ENCODE measurements at regions not wholly inside any gene's neighbourhood (a gene's known extent, or its start where the extent isn't known, plus 50 kb on each side); places are given as distances from the start of the nearest gene placed in this dataset.

DNA sequence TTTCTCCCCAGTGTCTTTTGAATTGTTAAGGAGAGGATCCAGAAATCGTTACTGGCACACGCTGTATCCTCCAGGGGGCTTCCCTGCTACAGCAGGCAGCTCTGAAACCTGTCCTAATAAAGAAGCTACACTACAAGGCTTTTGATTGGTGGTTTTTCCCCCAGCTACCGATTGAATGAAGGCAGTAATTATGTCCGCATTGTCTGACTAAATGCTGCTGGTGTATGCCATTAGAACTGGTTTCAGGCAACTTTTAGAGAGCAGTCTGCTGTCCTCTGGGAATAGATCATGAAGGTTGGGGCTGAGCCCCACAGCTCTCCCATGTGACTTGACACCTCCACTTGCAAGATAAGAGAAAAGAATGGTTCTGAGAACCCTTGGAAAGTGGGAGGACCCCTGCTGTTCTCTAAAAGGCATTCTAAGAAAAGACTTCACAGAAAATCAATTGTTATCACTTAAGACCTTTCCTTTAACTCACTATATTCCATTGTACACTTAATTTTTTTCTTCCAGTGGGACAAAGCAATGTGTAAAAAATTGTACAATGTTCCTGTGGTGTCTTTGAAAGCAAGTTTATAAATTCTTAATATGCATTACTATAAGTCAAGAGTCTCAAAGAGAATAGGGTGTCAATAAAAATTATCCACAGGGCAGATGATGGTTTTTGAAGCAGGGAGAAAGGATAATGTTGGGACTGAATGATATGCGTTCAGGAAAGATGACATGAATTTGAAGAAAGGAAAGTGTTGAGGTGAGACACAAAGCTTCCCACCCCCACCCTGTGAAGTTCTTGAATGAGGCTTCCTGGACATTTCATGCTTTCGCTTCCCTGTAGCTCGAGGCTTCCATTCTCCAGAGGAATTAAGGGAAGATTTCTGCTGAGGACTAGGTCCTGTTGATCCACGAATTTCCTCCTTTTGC, 53.0 kb upstream of the DAZL start:
- peak; percentile 36 to 45 for ATAC-seq
- WGBS = 43% methylated on average over 8 of the region's 8 CpGs
- intact Hi-C loops (cut with DNase I) = no loop called here

DNA sequence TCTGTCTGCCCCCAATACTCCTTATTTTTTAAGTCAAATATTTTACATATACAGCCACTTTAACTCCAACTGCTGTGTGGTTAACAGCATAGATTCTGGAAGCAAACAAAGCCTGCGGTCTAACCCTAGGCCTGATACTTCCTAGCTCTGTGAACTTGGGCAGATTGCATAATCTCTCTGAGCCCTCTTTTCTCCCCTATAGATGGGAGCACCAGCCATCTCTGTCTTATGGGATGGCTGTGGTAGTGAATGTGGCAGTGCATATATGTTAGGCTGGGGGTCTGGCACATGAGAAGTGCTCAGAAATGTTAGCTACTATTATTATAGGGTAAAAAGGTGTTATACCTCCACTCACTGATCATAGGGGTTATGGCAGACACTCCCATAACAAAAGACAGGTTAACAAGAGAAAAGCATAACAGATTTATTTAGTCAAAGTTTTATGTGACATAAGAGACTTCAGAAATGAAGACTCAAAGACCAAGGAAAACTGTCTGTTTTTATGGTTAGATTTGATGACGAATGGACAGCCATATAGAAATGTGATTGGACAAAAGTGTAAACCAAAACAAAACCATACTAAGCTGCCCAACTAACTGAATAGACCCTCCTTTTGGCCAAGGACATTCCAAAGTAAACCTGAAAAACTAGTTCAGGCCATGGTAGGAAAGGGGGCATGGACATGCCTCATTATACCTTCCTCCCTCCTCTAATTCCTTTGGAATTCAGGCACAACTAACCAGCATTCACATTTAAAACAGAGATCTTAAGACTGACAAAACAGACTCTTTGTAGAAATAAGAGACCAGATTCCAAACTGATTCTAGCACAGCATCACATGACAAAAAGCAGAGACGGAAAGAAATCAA, 53.9 kb upstream of the DAZL start:
- Histone ChIP-seq H3K9me3 (ENCODE audit: control insufficient read depth, low read length) (no peaks in the 10 kb centered on the region), H3K27ac (ENCODE audit: low read length) (no peak overlapping the region), H3K27me3 (ENCODE audit: control insufficient read depth, insufficient read depth) (no peaks in the 10 kb centered on the region), H3K4me1 (ENCODE audit: control insufficient read depth, insufficient read depth, low read length) (no peaks in the 10 kb centered on the region), H3K4me3 (ENCODE audit: low read length) (no peak overlapping the region)
- ATAC-seq (no peak), DNase-seq (no peak)
- WGBS = 88% methylated on average over 3 of the region's 3 CpGs
- intact Hi-C loops (cut with DNase I) = no loop called here

More for the DNA sequence above, 53.0 kb upstream of the DAZL start:
- H3K9me3 ChIP-seq (ENCODE audit: control insufficient read depth, low read length) = no peaks in the 10 kb centered on the region
- no peaks in the 10 kb centered on the region for H3K27me3 ChIP-seq (ENCODE audit: control insufficient read depth, insufficient read depth)
- DNase-seq = no peak
- no peak overlapping the region for H3K27ac ChIP-seq (ENCODE audit: low read length)
- no peaks in the 10 kb centered on the region for H3K4me1 ChIP-seq (ENCODE audit: control insufficient read depth, insufficient read depth, low read length)
- no peak overlapping the region for H3K4me3 ChIP-seq (ENCODE audit: low read length)

DNA sequence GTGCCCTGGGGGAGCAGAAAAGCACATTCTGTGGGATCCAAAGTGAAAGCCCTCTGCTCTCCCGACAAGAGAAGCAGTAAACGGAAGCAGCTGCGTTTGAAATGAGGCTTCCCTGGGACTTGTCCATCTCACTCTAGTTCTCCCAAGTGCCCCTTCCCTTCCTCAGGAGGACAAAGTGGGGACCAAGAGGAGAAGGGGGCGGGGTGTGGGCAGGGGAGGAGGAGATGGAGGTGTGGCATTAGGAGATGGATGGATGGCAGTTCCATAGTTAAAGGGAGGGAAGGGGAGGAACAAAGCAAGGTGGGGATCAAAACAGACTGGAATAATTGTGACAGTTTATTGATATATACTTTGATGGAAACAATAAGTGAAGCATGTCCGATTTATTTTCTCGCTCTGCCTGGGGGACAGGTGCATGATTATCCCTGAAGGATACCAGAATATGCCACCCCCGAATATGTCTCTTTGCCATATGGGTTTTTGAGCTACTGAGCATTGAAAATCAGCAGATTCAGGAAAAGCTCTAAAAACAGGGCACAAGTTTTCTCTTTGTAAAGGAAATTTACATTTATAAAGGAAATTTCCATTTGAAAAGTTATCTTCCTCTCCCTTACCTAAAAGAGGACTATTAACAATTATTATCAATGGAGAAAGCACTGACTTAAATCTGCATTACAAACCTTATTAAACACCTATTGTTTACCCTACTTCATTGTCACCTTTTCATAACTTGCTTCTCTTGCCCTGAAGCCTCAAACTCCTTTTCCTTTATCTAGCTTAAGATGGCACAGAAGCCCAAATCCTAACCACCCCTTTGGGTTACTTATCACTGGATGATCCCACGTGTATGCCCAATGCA, 58.9 kb upstream of the DAZL start:
- no peak for ATAC-seq
- Histone ChIP-seq H3K9me3 (ENCODE audit: control insufficient read depth, low read length) (no peaks in the 10 kb centered on the region), H3K4me1 (ENCODE audit: control insufficient read depth, insufficient read depth, low read length) (no peaks in the 10 kb centered on the region), H3K27ac (ENCODE audit: low read length) (no peak overlapping the region), H3K4me3 (ENCODE audit: low read length) (no peak overlapping the region), H3K27me3 (ENCODE audit: control insufficient read depth, insufficient read depth) (no peaks in the 10 kb centered on the region)
- 72% methylated on average over 8 of the region's 8 CpGs for WGBS
- intact Hi-C loops (cut with DNase I) = no loop called here
- no peak for DNase-seq

DNA sequence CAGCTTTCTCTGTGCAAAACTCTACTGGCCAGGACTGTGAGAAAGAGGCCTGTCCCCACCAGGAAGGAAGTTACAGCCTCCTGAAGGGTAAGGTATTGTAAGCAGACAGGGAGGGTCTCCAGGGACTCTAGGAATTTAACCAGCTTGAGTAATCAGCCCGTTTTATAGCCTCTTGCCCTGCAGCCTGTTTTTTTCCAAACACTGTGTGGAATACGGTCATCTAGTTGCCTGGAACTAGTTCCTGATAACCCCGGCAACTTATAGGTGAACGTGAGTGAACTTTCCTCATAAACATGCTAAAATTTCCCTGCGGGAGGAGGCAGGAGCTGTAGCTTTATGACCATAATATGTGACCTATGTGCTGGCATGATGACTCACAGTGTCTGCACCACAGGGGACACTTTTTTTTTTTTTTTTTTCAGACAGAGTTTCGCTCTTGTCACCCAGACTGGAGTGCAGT, 60.1 kb upstream of the DAZL start:
- H3K27ac ChIP-seq (ENCODE audit: low read length) = peak overlapping the region; percentile 6
- no peak overlapping the region for H3K4me3 ChIP-seq (ENCODE audit: low read length)
- WGBS = 50% methylated on average over 6 of the region's 6 CpGs
- H3K4me1 ChIP-seq (ENCODE audit: control insufficient read depth, insufficient read depth, low read length) = no peaks in the 10 kb centered on the region
- peak; percentile 40 to 69 for ATAC-seq
- no peaks in the 10 kb centered on the region for H3K9me3 ChIP-seq (ENCODE audit: control insufficient read depth, low read length)
- no peaks in the 10 kb centered on the region for H3K27me3 ChIP-seq (ENCODE audit: control insufficient read depth, insufficient read depth)
- intact Hi-C loops (cut with DNase I) = no loop called here
- DNase-seq = no peak

DNA sequence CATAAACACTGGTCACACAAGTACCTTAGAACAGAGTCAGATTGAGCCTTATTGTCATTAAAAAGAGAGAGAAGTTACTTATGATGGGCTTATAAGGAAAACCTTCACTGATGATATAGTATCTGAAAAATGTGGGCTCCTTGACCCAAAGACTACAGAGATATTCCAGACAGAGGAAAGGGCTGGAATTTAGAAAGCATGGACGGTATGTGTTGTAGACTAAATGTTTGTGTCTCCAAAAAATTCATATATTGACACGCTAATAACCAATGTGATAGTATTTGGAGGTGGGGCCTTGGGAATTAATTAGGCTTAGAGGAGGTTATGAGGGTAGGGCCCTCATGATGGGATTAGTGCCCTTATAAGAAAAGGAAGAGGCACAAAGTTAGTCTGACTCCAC, 61.0 kb upstream of the DAZL start:
- Histone ChIP-seq H3K4me1 (ENCODE audit: control insufficient read depth, insufficient read depth, low read length) (no peaks in the 10 kb centered on the region), H3K27me3 (ENCODE audit: control insufficient read depth, insufficient read depth) (no peaks in the 10 kb centered on the region), H3K9me3 (ENCODE audit: control insufficient read depth, low read length) (no peaks in the 10 kb centered on the region), H3K4me3 (ENCODE audit: low read length) (no peak overlapping the region), H3K27ac (ENCODE audit: low read length) (no peak overlapping the region)
- no peak for ATAC-seq
- WGBS = 94% methylated on average over 2 of the region's 2 CpGs
- intact Hi-C loops (cut with DNase I) = no loop called here
- DNase-seq = no peak

DNA sequence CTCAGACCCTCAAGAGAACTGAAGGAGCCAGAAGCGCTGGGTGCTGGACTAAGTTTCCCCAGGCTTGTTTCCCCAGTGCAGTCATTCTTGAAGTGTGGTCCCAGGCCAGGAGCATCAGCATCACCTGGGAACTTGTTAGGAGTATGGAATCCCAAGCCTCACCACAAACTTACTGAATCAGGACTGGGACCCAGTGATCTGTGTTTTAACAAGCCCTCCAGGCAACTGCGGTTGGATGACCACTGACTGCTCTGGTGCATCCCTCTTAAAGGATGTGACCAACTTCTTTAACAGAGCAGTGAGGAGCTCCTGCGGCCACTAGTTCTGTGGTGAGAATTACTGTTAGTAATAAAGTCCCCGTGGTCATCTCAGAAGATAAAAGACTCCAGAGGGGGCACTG, 62.4 kb upstream of the DAZL start:
- no peaks in the 10 kb centered on the region for H3K9me3 ChIP-seq (ENCODE audit: control insufficient read depth, low read length)
- intact Hi-C loops (cut with DNase I) = no loop called here
- no peaks in the 10 kb centered on the region for H3K27me3 ChIP-seq (ENCODE audit: control insufficient read depth, insufficient read depth)
- H3K27ac ChIP-seq (ENCODE audit: low read length) = no peak overlapping the region
- H3K4me1 ChIP-seq (ENCODE audit: control insufficient read depth, insufficient read depth, low read length) = no peaks in the 10 kb centered on the region
- ATAC-seq (no peak), DNase-seq (no peak)
- WGBS = 75% methylated on average over 4 of the region's 4 CpGs
- no peak overlapping the region for H3K4me3 ChIP-seq (ENCODE audit: low read length)

DNA sequence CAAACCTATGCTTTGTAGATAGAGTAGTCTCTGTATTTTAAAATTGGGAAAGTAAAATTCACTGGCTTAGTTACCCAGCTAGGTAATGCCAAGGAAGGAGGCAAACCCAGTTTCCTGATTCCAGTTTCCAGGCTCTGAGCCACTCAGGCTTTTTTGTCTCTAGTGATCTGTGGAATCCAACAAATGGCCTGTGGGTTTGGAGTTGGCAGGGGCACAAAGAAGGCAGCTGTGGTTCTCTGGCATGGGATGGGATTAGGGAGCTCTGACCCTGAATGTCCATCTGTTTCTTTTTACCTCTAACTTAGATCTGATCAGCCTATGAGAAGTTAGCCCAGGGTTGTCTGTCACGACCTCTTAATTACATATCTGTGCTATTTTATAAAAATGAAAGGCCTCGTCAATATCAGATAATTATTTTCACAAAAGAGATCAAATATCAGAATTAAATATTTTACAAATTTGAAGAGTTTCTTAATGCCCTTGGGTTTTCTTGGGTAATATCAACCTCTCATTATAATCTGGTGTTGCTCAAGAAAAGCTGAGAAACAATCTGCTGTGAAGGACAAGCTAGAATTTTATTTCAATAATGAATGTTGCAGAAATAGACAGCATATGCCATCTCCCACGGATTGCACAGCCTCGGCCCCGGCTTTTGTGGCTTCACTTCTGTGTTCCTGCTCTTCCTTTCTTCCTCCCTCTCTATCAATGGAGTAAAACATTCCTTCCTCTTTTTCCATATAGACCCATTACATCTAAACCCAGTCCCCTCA, 63.7 kb upstream of the DAZL start:
- Histone ChIP-seq H3K4me1 (ENCODE audit: control insufficient read depth, insufficient read depth, low read length) (no peaks in the 10 kb centered on the region), H3K9me3 (ENCODE audit: control insufficient read depth, low read length) (no peaks in the 10 kb centered on the region), H3K4me3 (ENCODE audit: low read length) (no peak overlapping the region), H3K27ac (ENCODE audit: low read length) (no peak overlapping the region), H3K27me3 (ENCODE audit: control insufficient read depth, insufficient read depth) (no peaks in the 10 kb centered on the region)
- DNase-seq (no peak), ATAC-seq (no peak)
- WGBS = 78% methylated on average over 5 of the region's 5 CpGs
- intact Hi-C loops (cut with DNase I) = no loop called here

DNA sequence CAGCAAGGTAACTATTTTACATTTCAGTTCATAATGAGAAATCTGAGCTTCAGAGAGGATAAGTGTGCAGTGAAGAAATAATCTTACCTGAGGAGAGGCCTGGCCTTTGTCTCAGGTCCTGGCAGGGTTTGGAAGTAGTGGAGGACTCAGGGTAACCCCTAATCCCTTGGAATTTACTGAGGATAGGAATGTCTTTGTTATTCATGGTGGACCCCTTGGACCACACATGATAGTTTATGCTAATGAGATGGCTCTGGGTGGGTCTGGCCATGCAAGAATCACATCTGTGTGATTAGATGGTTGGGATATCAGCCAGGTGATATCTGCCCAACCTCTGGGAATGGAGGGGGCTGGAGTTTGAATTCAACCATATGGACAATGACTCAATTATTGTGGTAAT, 65.0 kb upstream of the DAZL start:
- DNase-seq (no peak), ATAC-seq (no peak)
- Histone ChIP-seq H3K4me1 (ENCODE audit: control insufficient read depth, insufficient read depth, low read length) (no peaks in the 10 kb centered on the region), H3K4me3 (ENCODE audit: low read length) (no peak overlapping the region), H3K27me3 (ENCODE audit: control insufficient read depth, insufficient read depth) (no peaks in the 10 kb centered on the region), H3K9me3 (ENCODE audit: control insufficient read depth, low read length) (no peaks in the 10 kb centered on the region), H3K27ac (ENCODE audit: low read length) (no peak overlapping the region)
- intact Hi-C loops (cut with DNase I) = no loop called here

DNA sequence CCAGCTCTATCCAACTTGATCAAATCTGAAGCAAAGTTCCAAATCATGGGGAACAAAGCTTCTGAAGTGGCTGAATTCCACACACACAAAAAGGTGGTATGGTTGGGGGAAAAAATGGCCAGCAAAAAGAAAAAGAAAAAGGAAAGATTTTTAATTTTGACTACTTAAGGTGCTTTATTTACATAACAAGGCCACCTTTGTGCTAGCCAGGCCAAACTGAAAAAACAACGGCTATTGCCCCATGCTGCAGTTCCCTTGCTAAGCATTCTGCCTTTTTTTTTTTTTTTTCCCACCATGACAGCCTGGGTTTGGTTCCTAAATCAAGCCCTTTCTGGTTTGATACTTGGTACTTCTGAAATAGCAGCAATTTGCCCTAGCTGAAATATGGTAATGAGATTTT, 66.5 kb upstream of the DAZL start:
- ATAC-seq (no peak), DNase-seq (no peak)
- intact Hi-C loops (cut with DNase I) = no loop called here

DNA sequence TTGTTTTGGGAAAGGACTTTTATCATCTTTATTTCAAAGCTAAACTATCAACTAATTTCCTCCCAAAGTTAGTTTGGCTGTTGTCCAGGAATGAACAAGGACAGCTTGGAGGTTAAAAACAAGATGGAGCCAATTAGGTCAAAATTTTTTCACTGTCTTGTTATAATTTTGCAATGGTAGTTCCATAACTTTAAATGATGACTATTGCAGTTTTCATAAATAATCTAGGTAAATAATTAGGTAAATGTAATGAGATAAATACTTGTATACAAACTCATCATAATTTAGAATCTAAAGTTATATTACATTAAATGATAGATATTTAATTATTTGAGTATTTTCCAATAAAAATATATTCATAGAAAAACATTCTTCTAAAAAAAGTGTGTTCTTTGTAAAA, 68.3 kb upstream of the DAZL start:
- Histone ChIP-seq H3K27me3 (ENCODE audit: control insufficient read depth, insufficient read depth) (no peaks in the 10 kb centered on the region), H3K4me1 (ENCODE audit: control insufficient read depth, insufficient read depth, low read length) (no peaks in the 10 kb centered on the region), H3K27ac (ENCODE audit: low read length) (no peak overlapping the region), H3K9me3 (ENCODE audit: control insufficient read depth, low read length) (no peaks in the 10 kb centered on the region), H3K4me3 (ENCODE audit: low read length) (no peak overlapping the region)
- no peak for ATAC-seq
- intact Hi-C loops (cut with DNase I) = no loop called here
- DNase-seq = no peak

More for the DNA sequence above, 66.5 kb upstream of the DAZL start:
- 83% methylated on average over 1 of the region's 1 CpG for WGBS
- H3K27me3 ChIP-seq (ENCODE audit: control insufficient read depth, insufficient read depth) = no peaks in the 10 kb centered on the region
- H3K4me1 ChIP-seq (ENCODE audit: control insufficient read depth, insufficient read depth, low read length) = no peaks in the 10 kb centered on the region
- H3K27ac ChIP-seq (ENCODE audit: low read length) = no peak overlapping the region
- no peaks in the 10 kb centered on the region for H3K9me3 ChIP-seq (ENCODE audit: control insufficient read depth, low read length)
- H3K4me3 ChIP-seq (ENCODE audit: low read length) = no peak overlapping the region
